ENCODE measurements at regions not wholly inside any gene's neighbourhood (a gene's known extent, or its start where the extent isn't known, plus 50 kb on each side); places are given as distances from the start of the nearest gene placed in this dataset.

GRCh38 chr3:29128001-29128400 is 152.9 kb upstream of the RBMS3 start:
- TF ChIP-seq CTCF (IDR thresholded peaks at IDR 0.05; ENCODE audit: low read depth, low read length), result no peak
- no peak for TF ChIP-seq POLR2A (IDR thresholded peaks at IDR 0.05; ENCODE audit: extremely low read depth, insufficient read length)
- TF ChIP-seq MAX (IDR thresholded peaks at IDR 0.05; ENCODE audit: low read depth, low read length), result no peak
- TF ChIP-seq MYC (IDR thresholded peaks at IDR 0.05; ENCODE audit: low read depth, low read length), result no peak
